Psoas muscle (tissue), 7 donors: ENCODE measurements at regions not wholly inside any gene's neighbourhood (a gene's known extent, or its start where the extent isn't known, plus 50 kb on each side); places are given as distances from the start of the nearest gene placed in this dataset.

Experiments used
- ATAC-seq, 4 donors: fragments of 200-7000 bp; cut with Tn5 transposase; one replicate each; pipeline ENCODE4 v1.9.1; 2020; ENCODE audit warnings: moderate library complexity in 3 of 4, mild to moderate bottlenecking in 2 of 4
- DNase-seq, 2 donors: peaks; one replicate each; pipeline ENCODE4 v3.0.0-alpha.2; 2020
- H3K27ac ChIP-seq: fragments of 200-600 bp; one replicate; pipeline ENCODE4 v1.8.0; 2022
- H3K27me3 ChIP-seq, 3 donors: fragments of 200-600 bp in 1 of 3; one replicate each; pipeline versions ENCODE4 v1.6.1 to v1.8.0; 2013 to 2022; ENCODE audit warnings: low read length in 2 of 3, mild to moderate bottlenecking in 2 of 3, moderate library complexity in 1 of 3; ENCODE audit not compliant: insufficient read depth in 3 of 3
- H3K36me3 ChIP-seq, 2 donors: fragments of 200-600 bp in 1 of 2; one replicate each; pipeline versions ENCODE4 v1.6.1 to v1.8.0; 2013 to 2022; ENCODE audit warnings: low read depth in 1 of 2, mild to moderate bottlenecking in 1 of 2, moderate library complexity in 1 of 2; ENCODE audit not compliant: insufficient read depth in 1 of 2
- H3K4me1 ChIP-seq: fragments of 200-600 bp; one replicate; pipeline ENCODE4 v1.8.0; 2022
- H3K4me3 ChIP-seq: fragments of 200-600 bp; one replicate; pipeline ENCODE4 v1.8.0; 2022; ENCODE audit warnings: mild to moderate bottlenecking
- H3K9me3 ChIP-seq: fragments of 200-600 bp; one replicate; pipeline ENCODE4 v1.8.0; 2022
- CTCF ChIP-seq: fragments of 200-600 bp; IDR thresholded peaks from one replicate; pipeline ENCODE4 v1.8.0; 2022; ENCODE audit warnings: antibody characterized with exemption
- WGBS, 3 donors: extraction: QIAGEN DNeasy Blood & Tissue Kit; methylation state at CpG; one replicate each; pipeline versions ENCODE4 v1.1.6 to v1.1.7; 2013; 5-methylcytosine and 5-hydroxymethylcytosine counted together
- intact Hi-C, 2 donors: fragments of 100-400 bp; cut with DNase I; formaldehyde crosslinking; loops; one replicate each; pipeline versions ENCODE4 v1.11.0 to v1.14.2; 2022
- donor health status: healthy with polysubstance abuse.
- donor health status: DM: no; HTN: no; CAD: no; lungs with moderate emphysema.
- donor health status: Bipolar disorder and iron deficiency.
- donor health status: healthy.
- donor health status: DM: yes; HTN: yes; CAD: no.
- donor health status: DM: no; HTN: no; CAD: no.
- donor health status: DM: yes; HTN: yes; CAD: no.

GRCh38 chr7:41508755-41509154 lies 194.1 kb downstream of the INHBA start:
- Histone ChIP-seq H3K4me3 (no peak overlapping the region), H3K27me3 (peaks cover 0 to 2% (median 0%) of the 10 kb centered on the region in 3 donors), H3K36me3 (no peaks in the 10 kb centered on the region), H3K9me3 (no peaks in the 10 kb centered on the region), H3K27ac (no peak overlapping the region), H3K4me1 (no peaks in the 10 kb centered on the region)
- whole genome bisulfite sequencing, 3 donors = 66 to 79% (median 70%) methylated on average over 4 of the region's 4 CpGs
- no peak for TF ChIP-seq CTCF
- DNase-seq (no peak), ATAC-seq (no peak)
- intact Hi-C loops = no loop called here

DNA sequence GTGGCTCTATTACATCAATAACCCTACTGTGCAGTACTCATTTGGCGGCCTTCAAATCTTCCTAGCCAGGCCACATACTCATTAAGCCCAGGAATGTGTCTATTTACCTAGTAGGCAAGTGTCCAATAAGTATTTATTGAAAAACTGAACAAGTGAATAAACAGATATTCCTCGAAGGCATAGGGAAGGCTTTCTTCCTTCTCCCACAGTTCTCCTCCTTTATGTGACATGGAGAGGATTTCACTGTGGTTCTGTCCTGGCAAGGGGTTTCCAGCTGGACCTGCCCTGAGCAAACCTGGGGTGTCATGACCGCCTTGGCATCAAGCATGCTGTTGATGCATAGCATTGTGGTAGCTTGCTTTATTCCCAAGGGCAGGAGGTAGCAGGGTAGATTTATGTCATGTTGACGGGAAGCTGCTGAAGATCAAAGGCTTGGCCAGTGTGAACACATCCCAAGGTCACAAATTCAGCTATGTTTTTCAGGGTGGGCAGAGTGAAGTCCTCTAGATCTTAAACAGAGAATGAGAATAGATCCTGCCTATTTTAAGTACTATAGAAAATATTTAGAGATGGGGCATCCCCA lies 195.1 kb downstream of the INHBA start:
- no peak for TF ChIP-seq CTCF
- intact Hi-C loops = no loop called here
- WGBS, 3 donors = 58 to 62% (median 59%) methylated on average over 4 of the region's 4 CpGs
- Histone ChIP-seq H3K4me3 (no peak overlapping the region), H3K27me3 (peaks cover 0 to 2% (median 0%) of the 10 kb centered on the region in 3 donors), H3K9me3 (no peaks in the 10 kb centered on the region), H3K4me1 (no peaks in the 10 kb centered on the region), H3K36me3 (no peaks in the 10 kb centered on the region), H3K27ac (no peak overlapping the region)
- ATAC-seq = no peak
- no peak for DNase-seq

- no peak overlapping the region for H3K27ac ChIP-seq
- WGBS, 3 donors = 62 to 70% (median 68%) methylated on average over 10 of the region's 10 CpGs
- TF ChIP-seq CTCF = no peak
- ATAC-seq (no peak), DNase-seq (no peak)
- no peaks in the 10 kb centered on the region for H3K9me3 ChIP-seq
- H3K27me3 ChIP-seq = peaks cover 0 to 2% (median 0%) of the 10 kb centered on the region in 3 donors
- intact Hi-C loops = no loop called here
- no peaks in the 10 kb centered on the region for H3K36me3 ChIP-seq
- H3K4me1 ChIP-seq = no peaks in the 10 kb centered on the region
- H3K4me3 ChIP-seq = no peak overlapping the region
These were observed 198.5 kb downstream of the INHBA start for GRCh38 chr7:41504214-41504980.

GRCh38 chr7:41503438-41503837 lies 199.5 kb downstream of the INHBA start:
- DNase-seq (no peak), ATAC-seq (no peak)
- no peak overlapping the region for H3K27ac ChIP-seq
- no peaks in the 10 kb centered on the region for H3K4me1 ChIP-seq
- TF ChIP-seq CTCF = no peak
- H3K27me3 ChIP-seq = peaks cover 0 to 2% (median 0%) of the 10 kb centered on the region in 3 donors
- H3K4me3 ChIP-seq = no peak overlapping the region
- no peaks in the 10 kb centered on the region for H3K9me3 ChIP-seq
- H3K36me3 ChIP-seq = no peaks in the 10 kb centered on the region
- intact Hi-C loops = no loop called here

GRCh38 chr7:41501466-41501865 lies 201.4 kb downstream of the INHBA start:
- no peaks in the 10 kb centered on the region for H3K36me3 ChIP-seq
- H3K4me1 ChIP-seq = no peaks in the 10 kb centered on the region
- peaks cover 0 to 2% (median 0%) of the 10 kb centered on the region in 3 donors for H3K27me3 ChIP-seq
- H3K9me3 ChIP-seq = no peaks in the 10 kb centered on the region
- no peak overlapping the region for H3K4me3 ChIP-seq
- DNase-seq (no peak), ATAC-seq (no peak)
- no peak for TF ChIP-seq CTCF
- intact Hi-C loops = no loop called here
- 83 to 87% (median 84%) methylated on average over 3 of the region's 3 CpGs for WGBS, 3 donors
- H3K27ac ChIP-seq = no peak overlapping the region
